ENCODE measurements at regions not wholly inside any gene's neighbourhood (a gene's known extent, or its start where the extent isn't known, plus 50 kb on each side); places are given as distances from the start of the nearest gene placed in this dataset.

DNA sequence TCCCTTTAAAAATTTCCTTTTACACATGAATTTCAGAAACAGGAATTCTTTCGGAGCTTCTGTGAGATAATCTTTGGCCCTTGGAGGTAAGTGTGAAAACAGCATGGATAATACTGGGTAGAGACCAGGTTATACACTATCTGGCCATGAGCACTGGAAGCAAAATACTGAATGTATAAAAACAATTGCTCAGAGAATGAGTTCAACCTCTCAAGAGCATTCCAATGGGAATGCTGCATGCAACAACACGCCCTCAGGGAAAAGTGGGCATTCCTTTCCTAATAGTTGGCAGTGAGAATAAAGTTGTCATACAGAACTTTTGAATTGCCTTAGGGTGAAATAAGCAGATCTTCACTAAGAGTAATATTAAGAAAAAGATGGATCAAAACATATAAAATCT, 574.8 kb upstream of the DIPK2B start:
- H3K27me3 Mint-ChIP-seq, result no peaks in the 10 kb centered on the region
- peak overlapping the region; percentile 62 for H3K4me3 Mint-ChIP-seq
- peak overlapping the region; percentile 51 for H3K27ac Mint-ChIP-seq
- peaks cover 84% of the 10 kb centered on the region for H3K36me3 Mint-ChIP-seq (ENCODE audit: low read depth)
- H3K4me1 Mint-ChIP-seq, result peaks cover 50% of the 10 kb centered on the region
- H3K9me3 Mint-ChIP-seq, result peaks cover 5% of the 10 kb centered on the region
- ATAC-seq (replicated peaks), result no peak

DNA sequence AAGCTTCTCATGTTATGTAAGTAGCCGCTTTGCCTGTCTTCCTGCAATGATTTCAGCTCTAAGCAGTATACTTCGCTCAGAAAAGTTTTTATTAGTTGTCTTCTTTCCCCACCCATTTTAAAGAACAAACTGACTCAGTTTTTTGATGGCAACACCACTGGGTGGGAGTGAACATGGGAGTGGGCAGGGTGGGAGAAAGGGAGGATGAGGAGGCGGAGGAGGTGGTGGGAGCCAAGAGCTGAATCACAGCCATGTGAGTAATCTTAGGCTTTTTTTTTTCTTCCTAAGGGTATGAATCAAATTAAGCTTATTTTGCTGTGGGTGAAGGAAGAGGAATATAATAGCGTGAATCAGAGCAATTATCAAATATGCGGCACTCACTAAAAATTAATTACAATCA, 574.3 kb upstream of the DIPK2B start:
- Mint-ChIP-seq H3K27me3 (no peaks in the 10 kb centered on the region), H3K4me1 (peaks cover 47% of the 10 kb centered on the region), H3K27ac (peak overlapping the region; percentile 51), H3K4me3 (peak overlapping the region; percentile 62), H3K36me3 (ENCODE audit: low read depth) (peaks cover 84% of the 10 kb centered on the region), H3K9me3 (peaks cover 5% of the 10 kb centered on the region)
- peak; percentile 8 for ATAC-seq (replicated peaks)

DNA sequence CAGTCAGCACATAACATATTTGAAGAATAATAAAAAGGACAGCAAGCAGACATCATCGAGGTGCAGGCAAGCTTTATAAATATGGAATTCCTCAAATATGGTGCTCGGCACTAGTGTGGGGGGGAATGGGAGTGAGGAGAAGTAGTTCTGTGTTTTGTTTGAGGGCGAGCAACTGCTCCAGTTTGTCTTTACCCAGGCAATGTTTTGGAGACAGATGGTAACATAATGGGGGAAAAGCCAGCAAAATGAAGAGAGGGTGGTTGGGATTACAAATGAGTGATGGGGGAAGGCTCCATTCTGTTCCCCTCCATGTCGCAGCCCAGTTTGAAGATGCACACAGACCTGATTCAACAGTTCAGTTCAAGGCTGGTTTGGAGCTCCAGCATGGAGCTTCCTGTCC, 572.9 kb upstream of the DIPK2B start:
- Mint-ChIP-seq H3K4me3 (no peak overlapping the region), H3K4me1 (peaks cover 35% of the 10 kb centered on the region), H3K36me3 (ENCODE audit: low read depth) (peaks cover 84% of the 10 kb centered on the region), H3K9me3 (no peaks in the 10 kb centered on the region), H3K27ac (peak overlapping the region; percentile 99), H3K27me3 (no peaks in the 10 kb centered on the region)
- no peak for ATAC-seq (replicated peaks)

DNA sequence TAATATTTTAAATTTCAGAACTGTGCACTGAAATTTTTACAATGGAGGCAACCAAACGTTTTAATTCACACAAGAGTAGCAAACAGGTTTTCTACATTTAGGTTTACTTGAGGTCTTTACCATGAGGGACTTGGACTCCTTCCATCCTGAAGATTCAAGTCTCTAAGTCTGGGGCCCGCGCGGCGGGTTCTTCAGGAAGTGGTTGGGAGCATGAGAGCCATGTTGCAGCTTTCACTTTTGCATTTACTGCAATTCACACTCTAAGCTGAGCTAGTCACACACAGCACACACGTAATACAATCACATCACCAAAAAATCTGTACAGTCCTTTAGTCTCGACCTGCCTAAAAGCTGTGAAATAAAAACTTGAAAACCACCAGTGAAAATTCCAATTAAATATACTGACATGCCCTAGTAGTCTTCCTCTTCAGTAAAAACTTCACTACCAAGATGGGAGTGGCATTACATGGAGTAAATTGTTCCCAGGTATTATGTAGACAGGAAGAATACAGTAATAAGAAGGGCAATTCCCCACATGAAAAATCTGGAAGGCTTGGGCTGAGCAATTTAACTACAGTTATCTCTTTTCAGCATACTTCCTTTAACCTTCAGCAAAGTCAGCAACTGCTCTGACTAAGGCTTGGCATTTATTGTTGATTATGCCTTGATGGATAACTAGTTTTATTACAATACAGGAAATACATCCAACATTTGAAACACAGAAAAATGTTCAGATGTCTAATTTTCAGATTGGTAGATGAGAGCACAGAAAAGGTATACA, 571.1 kb upstream of the DIPK2B start:
- peaks cover 29% of the 10 kb centered on the region for H3K4me1 Mint-ChIP-seq
- H3K27ac Mint-ChIP-seq, result peak overlapping the region; percentile 99
- ATAC-seq (replicated peaks), result peak; percentile 64
- no peaks in the 10 kb centered on the region for H3K9me3 Mint-ChIP-seq
- no peaks in the 10 kb centered on the region for H3K27me3 Mint-ChIP-seq
- H3K4me3 Mint-ChIP-seq, result no peak overlapping the region
- peaks cover 85% of the 10 kb centered on the region for H3K36me3 Mint-ChIP-seq (ENCODE audit: low read depth)

DNA sequence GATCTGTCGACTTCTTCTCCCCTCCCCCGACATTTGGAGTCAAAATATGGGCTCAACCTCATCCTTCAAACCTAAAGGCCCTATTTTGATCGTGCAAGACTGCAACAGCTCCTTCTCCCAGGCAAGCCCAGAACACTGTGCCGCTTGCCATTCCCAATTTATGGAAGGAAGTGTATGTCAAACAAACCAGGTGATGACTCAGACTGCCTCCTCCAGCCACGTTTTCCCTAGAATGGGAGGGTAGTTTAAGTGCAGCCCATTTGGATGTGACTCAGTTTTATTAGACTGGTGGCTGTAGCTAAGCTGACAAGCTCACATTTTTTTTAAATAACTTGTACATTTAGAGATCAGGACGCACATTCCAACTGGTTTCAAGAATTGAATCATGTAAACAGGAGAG, 570.4 kb upstream of the DIPK2B start:
- H3K27ac Mint-ChIP-seq, result peak overlapping the region; percentile 99
- no peaks in the 10 kb centered on the region for H3K9me3 Mint-ChIP-seq
- H3K36me3 Mint-ChIP-seq (ENCODE audit: low read depth), result peaks cover 88% of the 10 kb centered on the region
- peaks cover 25% of the 10 kb centered on the region for H3K4me1 Mint-ChIP-seq
- H3K4me3 Mint-ChIP-seq, result no peak overlapping the region
- no peaks in the 10 kb centered on the region for H3K27me3 Mint-ChIP-seq
- ATAC-seq (replicated peaks), result no peak

DNA sequence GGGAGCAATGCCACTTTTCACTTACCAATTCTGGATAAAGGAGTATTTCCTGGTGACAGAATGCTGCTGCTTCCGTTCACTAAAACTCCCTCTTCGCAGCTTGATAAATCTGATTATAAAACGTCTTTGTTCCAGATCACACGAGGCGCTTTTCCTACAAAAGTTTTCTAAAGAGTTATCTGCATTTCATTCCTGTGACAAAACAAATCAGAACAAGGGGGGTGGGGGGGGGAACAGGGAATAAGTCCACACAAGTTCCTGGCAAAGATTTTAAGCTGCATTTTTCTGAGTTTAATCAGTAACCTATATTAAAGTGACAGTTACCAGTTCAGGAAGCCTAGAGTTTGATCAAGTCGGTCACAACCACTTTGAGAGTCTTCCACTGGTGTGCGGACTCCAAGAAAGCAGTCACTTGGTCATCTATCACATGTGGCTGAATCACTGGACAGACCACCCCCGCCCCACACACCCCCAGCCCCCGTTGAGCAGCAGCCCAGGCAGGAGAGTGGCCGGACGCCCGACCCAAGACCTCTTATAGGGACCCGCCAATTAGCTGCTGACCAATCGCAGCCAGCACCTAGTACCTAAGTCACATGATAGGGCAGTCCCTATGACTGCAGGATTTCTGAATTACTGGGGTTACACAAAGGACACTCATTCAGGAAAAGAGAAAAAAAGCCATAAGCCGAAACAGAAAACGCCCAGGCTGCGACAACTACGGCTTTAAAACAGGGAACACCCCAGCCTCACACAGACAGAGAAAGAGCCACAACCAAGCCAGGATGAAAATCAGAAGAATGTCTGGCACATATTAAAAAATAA, 569.3 kb upstream of the DIPK2B start:
- H3K4me3 Mint-ChIP-seq, result no peak overlapping the region
- H3K4me1 Mint-ChIP-seq, result peaks cover 23% of the 10 kb centered on the region
- H3K36me3 Mint-ChIP-seq (ENCODE audit: low read depth), result peaks cover 92% of the 10 kb centered on the region
- H3K9me3 Mint-ChIP-seq, result no peaks in the 10 kb centered on the region
- no peaks in the 10 kb centered on the region for H3K27me3 Mint-ChIP-seq
- peak overlapping the region; percentile 99 for H3K27ac Mint-ChIP-seq
- ATAC-seq (replicated peaks), result peak; percentile 70

DNA sequence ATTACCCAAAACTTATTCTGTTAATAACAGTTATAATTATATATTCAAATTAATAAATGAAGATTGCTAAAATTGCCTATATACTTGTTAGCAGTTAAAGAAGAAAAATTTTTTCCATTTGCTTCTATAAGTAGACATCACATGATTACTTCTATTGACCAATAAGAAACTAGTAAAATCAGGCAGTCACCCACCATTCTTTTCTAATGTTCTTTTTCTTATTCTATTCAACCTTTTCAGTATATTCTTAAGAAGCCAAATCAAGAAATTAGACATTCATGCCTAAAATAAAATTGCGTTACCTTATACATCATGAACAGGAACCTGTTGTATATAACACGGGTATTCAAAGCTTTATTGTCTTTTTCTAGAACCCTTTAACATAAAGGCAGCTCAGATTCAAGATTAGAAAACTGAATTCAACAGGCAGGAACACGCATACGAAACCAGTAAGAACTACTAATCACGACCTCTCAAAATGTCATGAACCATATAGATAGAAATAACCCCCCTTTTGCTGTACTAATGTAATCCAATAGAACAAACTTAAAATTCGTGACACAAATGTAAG, 568.1 kb upstream of the DIPK2B start:
- Mint-ChIP-seq H3K4me1 (peaks cover 19% of the 10 kb centered on the region), H3K36me3 (ENCODE audit: low read depth) (peaks cover 91% of the 10 kb centered on the region), H3K27ac (peak overlapping the region; percentile 99), H3K4me3 (no peak overlapping the region), H3K9me3 (no peaks in the 10 kb centered on the region), H3K27me3 (no peaks in the 10 kb centered on the region)
- no peak for ATAC-seq (replicated peaks)

DNA sequence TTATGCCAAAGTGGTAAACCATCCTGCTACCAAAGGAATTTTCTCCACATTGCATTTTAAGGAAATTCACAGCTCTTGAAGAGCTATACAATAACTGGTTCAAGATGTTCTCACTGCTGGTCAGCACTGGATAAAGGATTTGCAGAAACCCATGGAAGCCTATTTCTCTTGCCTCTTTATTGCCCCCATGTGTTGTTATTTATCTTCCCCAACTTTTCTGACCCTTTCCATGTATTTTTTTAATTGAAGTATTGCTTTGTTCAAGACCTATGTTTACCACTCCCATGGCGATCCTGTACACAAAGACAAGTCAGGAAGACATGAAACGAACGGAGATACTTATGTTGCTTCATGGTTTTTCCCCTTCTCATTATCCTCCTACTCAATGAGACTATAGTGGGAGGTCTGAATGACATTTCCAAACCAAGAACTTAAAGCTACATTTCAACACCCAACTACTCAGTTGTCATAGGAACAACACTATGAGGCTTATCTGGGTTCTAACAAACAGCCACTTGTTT, 566.4 kb upstream of the DIPK2B start:
- Mint-ChIP-seq H3K4me3 (no peak overlapping the region), H3K27me3 (no peaks in the 10 kb centered on the region), H3K4me1 (peaks cover 16% of the 10 kb centered on the region), H3K27ac (peak overlapping the region; percentile 99), H3K36me3 (ENCODE audit: low read depth) (peaks cover 78% of the 10 kb centered on the region), H3K9me3 (no peaks in the 10 kb centered on the region)
- peak; percentile 27 for ATAC-seq (replicated peaks)

DNA sequence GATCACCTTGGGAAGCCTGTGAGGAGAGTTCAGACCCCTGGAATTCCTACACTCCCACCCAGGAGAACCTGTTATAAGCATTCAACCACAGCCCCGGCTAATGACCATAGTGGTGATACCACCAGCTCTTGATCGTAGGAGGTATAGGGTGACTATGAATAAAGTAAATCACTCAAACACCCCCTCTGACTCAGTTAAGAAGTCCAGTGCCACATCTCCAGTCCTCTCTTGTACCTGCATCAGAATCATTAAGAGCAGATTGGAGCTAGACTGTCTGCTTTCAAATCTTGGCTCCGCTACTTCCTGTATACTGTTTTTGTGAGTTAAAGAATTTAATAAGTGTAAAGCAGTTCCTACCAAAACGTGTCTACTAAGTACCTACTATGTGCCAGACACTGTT, 565.1 kb upstream of the DIPK2B start:
- ATAC-seq (replicated peaks), result peak; percentile 50
- Mint-ChIP-seq H3K27ac (peak overlapping the region; percentile 99), H3K36me3 (ENCODE audit: low read depth) (peaks cover 65% of the 10 kb centered on the region), H3K9me3 (no peaks in the 10 kb centered on the region), H3K27me3 (no peaks in the 10 kb centered on the region), H3K4me1 (peaks cover 14% of the 10 kb centered on the region), H3K4me3 (no peak overlapping the region)

DNA sequence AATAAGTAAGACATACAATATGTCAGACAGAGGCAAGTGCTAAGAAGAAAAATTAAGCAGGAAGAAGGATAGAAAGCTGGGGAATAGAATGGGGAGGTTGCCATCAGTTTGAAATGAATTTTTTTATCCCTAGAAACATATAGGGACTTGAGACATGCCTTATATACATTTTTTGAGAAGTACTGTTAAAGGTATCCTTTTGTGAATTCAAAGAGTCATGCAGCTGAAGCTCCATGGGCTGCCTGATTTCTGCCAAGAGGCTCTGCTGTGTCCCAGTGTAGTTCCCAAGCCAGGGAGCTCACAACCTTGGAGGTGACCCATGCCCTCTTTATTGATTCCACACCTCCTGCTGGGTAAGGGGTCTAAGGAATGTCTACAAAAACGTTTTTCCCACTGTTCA, 564.6 kb upstream of the DIPK2B start:
- H3K4me3 Mint-ChIP-seq, result no peak overlapping the region
- H3K27me3 Mint-ChIP-seq, result no peaks in the 10 kb centered on the region
- ATAC-seq (replicated peaks), result no peak
- H3K9me3 Mint-ChIP-seq, result no peaks in the 10 kb centered on the region
- peaks cover 60% of the 10 kb centered on the region for H3K36me3 Mint-ChIP-seq (ENCODE audit: low read depth)
- peaks cover 19% of the 10 kb centered on the region for H3K4me1 Mint-ChIP-seq
- H3K27ac Mint-ChIP-seq, result peak overlapping the region; percentile 99

DNA sequence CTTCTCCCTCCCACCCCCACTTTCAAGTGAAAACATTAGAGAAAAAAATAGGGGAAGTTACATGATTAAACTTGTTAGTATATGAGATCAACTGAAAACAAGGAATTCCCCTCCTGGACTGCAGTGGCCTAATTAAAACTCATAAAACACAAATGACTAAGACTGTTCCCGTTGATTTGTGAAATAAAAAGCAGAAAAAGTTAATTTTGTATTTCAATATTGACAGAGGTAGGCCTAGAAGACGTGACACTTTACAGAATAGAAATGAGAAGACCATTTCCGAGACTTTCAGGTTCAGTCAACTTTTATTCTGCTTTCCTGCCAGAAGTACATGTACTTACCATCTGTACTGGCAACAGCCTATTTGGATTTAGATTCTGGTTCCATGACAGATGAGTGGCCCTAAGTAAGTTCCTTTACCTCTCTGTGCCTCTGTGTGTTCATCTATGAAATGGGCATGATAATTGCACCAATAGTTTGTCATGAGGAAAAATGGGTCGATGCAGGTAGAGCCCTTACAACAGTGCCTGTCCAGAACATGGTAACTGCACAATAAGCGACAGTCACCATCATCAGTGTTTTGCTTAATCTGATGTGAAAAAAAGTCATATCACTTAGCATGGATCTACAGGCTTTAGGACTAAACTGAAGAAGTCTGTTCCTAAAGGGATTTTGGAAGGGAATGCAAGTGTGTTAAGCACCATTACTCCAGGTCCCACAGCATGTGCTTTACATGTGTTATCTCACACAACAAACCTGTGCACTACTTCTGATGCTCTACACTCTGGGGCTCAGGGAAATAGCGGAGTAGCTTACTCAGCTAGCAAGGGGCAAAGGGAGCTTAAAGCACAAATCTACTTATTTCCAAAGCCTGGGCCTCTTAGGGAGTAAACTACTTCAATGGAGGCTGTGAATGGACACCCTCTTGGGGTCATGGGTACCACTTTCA, 562.3 kb upstream of the DIPK2B start:
- peak overlapping the region; percentile 98 for H3K27ac Mint-ChIP-seq
- no peaks in the 10 kb centered on the region for H3K9me3 Mint-ChIP-seq
- no peaks in the 10 kb centered on the region for H3K27me3 Mint-ChIP-seq
- H3K4me3 Mint-ChIP-seq, result no peak overlapping the region
- peaks cover 37% of the 10 kb centered on the region for H3K4me1 Mint-ChIP-seq
- ATAC-seq (replicated peaks), result peak; percentile 50
- peaks cover 37% of the 10 kb centered on the region for H3K36me3 Mint-ChIP-seq (ENCODE audit: low read depth)

DNA sequence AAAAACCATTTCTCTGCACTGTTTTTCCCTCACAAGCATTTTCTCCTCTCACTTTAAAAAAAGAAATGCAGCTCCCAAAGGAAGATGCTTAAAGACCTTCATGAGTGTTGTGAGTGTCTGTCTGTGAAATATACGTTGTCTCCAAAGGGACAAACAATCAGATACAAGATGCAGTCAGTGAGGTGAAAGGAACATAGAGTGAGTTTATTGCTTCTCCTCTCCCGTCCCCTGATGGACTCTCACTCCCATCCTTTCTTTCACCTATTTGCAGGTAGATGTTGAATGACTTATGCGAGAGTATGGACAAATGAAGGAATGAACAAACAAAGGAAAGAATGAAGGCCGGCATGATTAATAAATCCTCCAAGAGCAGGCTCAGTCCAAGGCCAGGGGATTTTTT, 561.2 kb upstream of the DIPK2B start:
- no peak for ATAC-seq (replicated peaks)
- Mint-ChIP-seq H3K9me3 (no peaks in the 10 kb centered on the region), H3K27ac (peak overlapping the region; percentile 98), H3K27me3 (no peaks in the 10 kb centered on the region), H3K4me3 (no peak overlapping the region), H3K4me1 (peaks cover 34% of the 10 kb centered on the region), H3K36me3 (ENCODE audit: low read depth) (peaks cover 27% of the 10 kb centered on the region)

DNA sequence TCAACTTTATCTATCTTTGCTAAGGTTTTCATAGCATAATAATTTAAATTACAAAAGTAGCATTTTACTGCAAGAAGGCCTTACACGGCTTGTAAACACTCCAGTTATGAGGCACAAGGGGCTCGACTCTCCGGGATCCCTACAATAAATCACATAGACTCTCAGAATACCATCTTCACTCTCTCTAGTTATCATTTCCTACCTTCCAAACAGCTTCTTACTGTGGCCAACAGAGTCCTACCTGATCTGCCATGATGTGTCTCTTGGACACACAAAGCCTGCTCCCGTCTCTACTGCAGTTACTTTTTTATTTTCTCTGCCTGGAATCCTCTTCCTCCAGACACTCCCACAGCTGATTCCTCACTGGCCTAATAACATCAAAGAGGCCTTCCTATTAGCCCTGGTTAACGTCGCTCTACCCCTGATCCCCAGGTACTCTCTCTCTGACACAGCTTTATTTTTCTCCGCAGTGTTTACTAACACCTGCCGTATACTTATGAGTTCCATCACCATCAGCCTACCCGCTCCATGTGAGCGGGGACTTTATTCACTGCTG, 559.6 kb upstream of the DIPK2B start:
- no peaks in the 10 kb centered on the region for H3K27me3 Mint-ChIP-seq
- ATAC-seq (replicated peaks), result no peak
- peaks cover 10% of the 10 kb centered on the region for H3K36me3 Mint-ChIP-seq (ENCODE audit: low read depth)
- H3K9me3 Mint-ChIP-seq, result no peaks in the 10 kb centered on the region
- peaks cover 38% of the 10 kb centered on the region for H3K4me1 Mint-ChIP-seq
- H3K4me3 Mint-ChIP-seq, result no peak overlapping the region
- peak overlapping the region; percentile 92 for H3K27ac Mint-ChIP-seq

All from activated T-helper 17 cell treated with anti-CD3 and anti-CD28 coated beads, Interleukin-2, amount 50 U/mL, for 72 hours (primary cell).